NCI-H524 (cell line): ENCODE measurements at regions not wholly inside any gene's neighbourhood (a gene's known extent, or its start where the extent isn't known, plus 50 kb on each side); places are given as distances from the start of the nearest gene placed in this dataset.
"Not testable (repeated sequence)": the region's sequence is repeated elsewhere in the genome, so short reads cannot be mapped to it uniquely, and the experiment has no call there.

ENCODE experiments used
- DNase-seq, 2 experiments: peaks; one replicate each; lab custom pipeline; 2025; lab: John Stamatoyannopoulos, UW

- no peak for DNase-seq
Measured at GRCh38 chr11:95435628-95436353, 204.8 kb upstream of the SESN3 start.

- no peak for DNase-seq
Measured at GRCh38 chr11:95435192-95435591, 204.2 kb upstream of the SESN3 start.

DNA sequence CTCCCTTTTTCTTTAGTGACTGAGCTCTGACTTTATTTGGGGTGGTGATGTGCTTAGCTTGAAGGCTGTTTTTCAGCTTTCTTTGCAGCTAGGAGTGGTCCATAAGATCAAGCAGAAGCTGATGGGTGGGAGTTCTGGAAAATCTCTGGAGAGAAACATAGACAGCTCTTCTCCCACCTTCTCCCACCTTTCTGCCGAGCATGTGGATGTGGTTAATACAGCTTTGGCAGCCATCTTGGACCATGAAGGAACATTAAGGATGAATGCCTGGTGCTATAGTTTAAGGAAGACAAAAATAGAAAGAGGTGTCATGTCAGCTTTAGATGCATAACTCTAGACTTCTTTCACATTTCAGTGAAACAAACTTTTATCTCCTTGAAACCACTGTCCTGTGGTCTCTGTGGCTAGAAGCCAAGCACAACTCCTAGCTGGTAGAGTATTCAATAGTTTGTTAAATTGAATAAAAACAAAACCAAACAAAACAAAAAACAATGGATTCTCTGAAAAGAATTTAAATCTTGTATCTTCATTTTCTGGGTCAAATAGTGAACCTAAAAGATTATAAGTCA, 203.6 kb upstream of the SESN3 start:
- no peak for DNase-seq

- DNase-seq, result no peak
Measured at GRCh38 chr11:95434009-95434408, 203.0 kb upstream of the SESN3 start.

- DNase-seq, result no peak
Measured at GRCh38 chr11:95432714-95433503, 201.9 kb upstream of the SESN3 start.

GRCh38 chr11:95429376-95429907, 198.4 kb upstream of the SESN3 start:
- no peak for DNase-seq

- no peak for DNase-seq
Measured at GRCh38 chr11:95426823-95427462, 195.9 kb upstream of the SESN3 start.

- no peak for DNase-seq
Measured at GRCh38 chr11:95419915-95420314, 188.9 kb upstream of the SESN3 start.

DNA sequence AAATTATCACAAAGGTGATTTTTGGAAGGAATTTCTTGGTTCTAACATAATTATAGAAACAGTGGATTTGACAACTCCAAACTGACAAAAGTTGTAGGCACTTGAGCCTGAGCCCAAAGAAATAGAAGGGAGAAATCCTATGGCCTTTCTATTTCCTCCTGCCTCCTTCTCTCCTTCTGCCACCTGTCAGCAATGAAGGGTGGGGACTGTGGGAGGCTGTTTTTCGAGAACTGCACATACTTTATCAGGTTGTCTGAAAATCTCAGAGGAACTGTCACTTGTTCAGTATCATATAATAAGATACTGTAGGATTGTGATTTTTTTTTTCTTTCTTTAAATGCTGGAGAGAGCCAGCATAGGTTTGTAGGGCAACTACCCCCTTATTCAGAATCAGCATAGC, 187.9 kb upstream of the SESN3 start:
- no peak for DNase-seq

DNA sequence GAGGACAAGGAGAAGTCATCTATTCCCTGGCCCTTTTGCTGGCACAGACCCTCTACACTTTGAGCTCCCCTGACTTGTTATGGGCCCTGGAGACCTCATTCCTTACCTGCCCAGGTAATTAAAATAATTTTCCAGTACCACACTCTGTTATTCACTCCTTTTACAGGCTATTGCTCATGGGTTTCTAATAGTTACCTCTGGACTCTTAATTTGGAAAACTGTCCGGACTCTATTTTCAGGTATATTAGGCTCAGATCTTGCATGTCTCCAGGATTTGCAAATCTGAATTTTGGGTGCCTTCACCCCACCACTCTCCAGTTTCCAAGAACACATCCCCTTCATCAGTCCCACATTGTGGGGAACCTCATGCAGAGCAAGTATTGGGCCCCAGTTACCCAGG, 186.8 kb upstream of the SESN3 start:
- no peak for DNase-seq

GRCh38 chr11:95415837-95416304, 184.9 kb upstream of the SESN3 start:
- no peak for DNase-seq

GRCh38 chr11:95414217-95414616, 183.2 kb upstream of the SESN3 start:
- no peak for DNase-seq

DNA sequence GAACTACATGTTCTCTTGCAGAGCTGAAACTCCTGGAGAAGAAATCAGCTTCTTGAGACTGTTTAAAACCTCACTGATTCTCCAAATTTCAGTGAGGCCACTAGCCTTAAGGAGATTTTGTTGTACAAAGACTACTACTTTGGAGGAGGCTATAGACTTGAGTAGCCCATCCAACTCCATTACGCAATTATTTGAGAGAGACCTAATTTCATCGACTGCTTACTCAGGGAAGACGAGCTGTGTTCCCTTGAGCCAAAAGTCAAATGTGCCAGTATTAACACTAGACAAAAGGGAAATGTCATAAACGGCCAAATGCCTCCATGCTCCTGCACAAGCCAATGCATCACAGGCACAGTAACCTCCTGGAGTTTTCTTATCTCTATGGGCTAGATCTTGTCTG, 182.8 kb upstream of the SESN3 start:
- no peak for DNase-seq

DNA sequence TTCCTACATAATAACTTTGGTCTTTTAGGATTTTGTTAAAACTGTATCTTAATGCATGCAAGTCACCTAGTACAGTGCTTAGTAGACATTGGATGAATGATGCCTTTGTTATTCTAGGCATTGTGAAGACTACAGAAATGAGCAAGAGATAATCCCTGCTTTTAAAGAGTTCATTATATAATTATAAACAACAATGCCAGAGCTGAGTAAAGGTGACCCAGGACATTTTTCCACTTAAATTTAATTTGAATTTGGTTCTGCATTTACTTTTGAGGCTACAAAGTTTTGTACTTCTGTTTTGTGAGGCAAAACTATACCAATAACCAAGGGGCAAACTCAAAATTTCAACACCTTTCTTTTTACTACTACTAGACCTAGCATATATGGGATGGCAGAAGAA, 182.0 kb upstream of the SESN3 start:
- no peak for DNase-seq

DNA sequence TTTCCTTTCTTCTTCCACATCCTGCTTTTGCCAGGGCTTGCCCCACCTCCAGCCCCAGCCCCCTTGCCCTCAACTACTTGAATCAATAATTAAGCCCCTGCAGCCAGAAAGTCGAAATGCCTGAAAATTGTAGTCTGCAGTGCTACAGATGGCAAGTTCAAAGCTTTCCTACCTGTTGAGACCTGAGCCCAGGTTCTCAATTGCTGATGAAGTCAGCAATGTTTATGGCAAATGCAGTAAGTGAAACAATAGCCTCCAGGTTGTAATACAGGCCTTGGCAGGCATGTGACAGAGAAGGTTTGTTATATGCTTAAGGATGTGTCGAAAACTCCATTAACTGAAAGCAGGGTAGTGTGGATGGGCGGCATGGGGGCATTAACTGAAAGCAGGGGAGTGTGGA, 181.1 kb upstream of the SESN3 start:
- no peak for DNase-seq

- DNase-seq, result not testable (repeated sequence)
Measured at GRCh38 chr11:95410707-95411106, 179.7 kb upstream of the SESN3 start.

GRCh38 chr11:95406271-95406670, 175.3 kb upstream of the SESN3 start:
- DNase-seq, result no peak

DNA sequence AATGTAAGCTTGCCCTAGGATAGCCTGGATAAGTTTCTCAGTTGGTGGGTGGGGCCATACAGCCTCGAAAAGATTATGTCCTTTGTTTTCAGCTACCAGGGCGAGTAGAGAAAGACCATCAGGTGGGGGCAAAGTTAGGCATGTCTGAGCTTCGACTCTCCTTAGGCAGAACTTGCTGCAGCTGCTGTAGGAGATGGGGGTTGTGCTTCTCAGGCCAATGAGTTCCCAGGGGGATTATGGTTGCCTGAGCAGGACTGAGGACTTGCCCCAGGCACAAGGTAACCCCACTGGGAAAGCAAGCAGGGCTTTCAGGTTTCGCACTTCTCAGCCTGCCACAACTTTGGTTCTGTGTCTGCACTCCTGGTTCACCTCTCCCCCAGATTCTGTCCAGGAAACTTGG, 173.4 kb upstream of the SESN3 start:
- DNase-seq, result peak in 1 of 2 experiments; percentile 18

- no peak for DNase-seq
Measured at GRCh38 chr11:95398437-95399112, 167.6 kb upstream of the SESN3 start.

DNA sequence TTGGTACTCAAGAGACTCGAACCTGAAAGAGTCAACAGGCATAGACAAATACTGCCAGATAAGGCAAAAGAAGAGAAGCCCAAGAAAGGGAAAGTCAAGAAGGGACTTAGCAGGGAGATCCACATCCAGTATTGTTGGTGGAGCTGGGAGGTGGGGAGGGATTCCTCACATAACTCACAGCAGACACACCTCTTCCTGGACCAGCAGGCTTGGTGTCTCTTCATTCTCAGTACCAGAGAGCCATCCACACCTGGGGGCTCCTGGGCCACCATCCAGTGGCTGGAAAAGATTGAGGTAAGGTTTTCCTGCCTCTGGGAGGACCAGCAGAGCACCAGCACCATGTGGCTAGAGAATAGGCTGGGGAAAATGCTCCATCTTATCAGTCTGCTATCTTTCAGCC, 161.6 kb upstream of the SESN3 start:
- no peak for DNase-seq

GRCh38 chr11:95389427-95389826, 158.4 kb upstream of the SESN3 start:
- no peak for DNase-seq

- no peak for DNase-seq
Measured at GRCh38 chr11:95388086-95388485, 157.1 kb upstream of the SESN3 start.
